HG03139 (cell line): ENCODE measurements at regions not wholly inside any gene's neighbourhood (a gene's known extent, or its start where the extent isn't known, plus 50 kb on each side); places are given as distances from the start of the nearest gene placed in this dataset.

Source experiments
- ATAC-seq: cut with Tn5 transposase; IDR thresholded peaks from one replicate; pipeline ENCODE4 v1.9.1; 2021; ENCODE audit not compliant: unreplicated experiment

DNA sequence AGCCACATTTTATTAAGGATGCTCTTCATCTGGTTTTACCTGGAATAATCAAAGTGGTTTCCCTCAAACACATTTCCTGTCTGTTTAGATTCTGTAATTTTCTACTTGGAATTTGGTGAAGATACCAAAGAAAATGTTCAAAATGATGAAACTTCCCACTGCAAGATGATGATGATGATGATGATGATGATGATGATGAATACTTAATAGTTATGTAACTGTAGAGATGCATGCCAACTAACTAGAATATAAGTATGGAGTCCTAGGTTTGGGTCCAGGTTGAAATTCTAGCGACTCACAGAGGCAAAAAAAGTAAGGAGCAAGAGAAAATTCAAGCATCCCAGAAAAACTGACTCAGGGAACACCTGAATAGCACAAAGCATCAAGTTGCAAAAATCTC lies 104.0 kb upstream of the KIAA1217 start:
- no peak for ATAC-seq

DNA sequence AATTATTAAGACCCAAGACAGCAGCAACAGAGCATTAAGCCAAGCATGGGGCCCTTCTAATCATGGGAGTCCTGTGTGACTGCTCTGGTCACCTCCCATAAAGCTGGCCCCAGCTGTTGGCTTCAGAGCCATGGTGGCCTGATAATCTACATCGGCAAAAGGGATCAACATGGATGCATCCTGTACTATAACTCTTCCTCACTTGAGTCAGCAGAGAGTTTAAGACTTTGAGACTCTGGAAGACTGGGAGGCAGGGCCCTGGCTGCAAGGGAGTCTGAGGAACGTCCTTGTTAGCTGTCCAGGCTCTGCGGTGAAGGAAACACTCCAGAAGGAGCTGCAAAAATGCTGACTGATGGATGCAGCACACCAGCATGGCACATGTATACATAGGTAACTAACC lies 95.0 kb upstream of the KIAA1217 start:
- ATAC-seq = no peak

DNA sequence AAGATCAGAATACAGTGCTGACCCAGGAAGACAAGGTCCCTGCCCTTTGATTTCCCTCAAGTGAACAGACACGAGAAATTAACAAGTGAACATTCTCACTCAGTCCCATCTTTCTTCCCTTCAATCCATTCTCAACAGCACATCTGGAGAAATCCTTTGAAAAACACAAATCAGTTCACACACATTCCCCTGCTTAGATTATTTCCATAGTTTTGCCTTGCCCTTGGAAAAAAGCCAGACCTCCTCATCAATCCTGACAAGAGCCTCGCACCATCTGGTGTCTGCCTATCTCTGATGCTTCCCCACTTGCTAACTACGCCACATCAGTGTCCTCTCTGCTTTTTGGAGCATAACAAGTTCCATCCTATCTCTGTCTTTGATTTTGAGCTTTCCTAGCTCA lies 94.4 kb upstream of the KIAA1217 start:
- ATAC-seq = no peak

DNA sequence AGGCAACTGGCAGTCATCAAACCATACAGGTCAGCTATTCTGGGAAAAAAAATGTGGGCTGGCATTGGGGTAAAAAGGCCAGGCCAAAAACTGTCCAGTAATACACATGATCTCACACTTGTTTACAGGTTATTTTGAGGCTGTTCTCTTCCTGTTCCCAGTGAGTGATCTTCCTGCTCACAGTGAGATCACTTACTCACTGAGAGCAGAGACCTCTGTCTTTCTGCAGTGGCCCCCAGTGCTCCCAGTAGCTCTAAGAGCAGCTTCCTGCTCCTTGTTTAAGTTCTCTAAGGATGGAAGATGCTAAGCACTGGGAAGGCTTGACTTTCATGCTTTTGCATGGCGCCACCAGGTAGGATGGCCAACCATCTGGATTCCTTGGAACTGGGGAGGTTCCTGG lies 93.5 kb upstream of the KIAA1217 start:
- no peak for ATAC-seq

DNA sequence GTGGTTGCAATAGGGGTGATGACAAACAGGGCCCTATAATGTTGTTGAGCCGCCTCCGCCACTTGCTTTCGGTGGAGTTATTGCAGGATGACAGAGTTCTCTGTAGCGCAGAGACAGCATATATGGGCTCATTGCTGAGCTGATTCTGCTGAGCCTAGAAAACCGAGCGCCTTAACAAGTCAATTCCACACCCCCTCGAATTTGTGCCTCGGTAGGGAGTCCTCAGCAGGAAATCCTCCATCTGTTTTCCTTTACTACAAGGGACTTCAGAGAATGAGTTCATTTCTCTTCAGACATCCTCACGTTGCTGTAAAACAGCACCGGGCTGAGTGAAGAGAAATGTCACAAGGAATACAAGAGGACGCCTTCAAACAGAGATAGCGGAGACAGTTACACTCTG lies 90.7 kb upstream of the KIAA1217 start:
- no peak for ATAC-seq

DNA sequence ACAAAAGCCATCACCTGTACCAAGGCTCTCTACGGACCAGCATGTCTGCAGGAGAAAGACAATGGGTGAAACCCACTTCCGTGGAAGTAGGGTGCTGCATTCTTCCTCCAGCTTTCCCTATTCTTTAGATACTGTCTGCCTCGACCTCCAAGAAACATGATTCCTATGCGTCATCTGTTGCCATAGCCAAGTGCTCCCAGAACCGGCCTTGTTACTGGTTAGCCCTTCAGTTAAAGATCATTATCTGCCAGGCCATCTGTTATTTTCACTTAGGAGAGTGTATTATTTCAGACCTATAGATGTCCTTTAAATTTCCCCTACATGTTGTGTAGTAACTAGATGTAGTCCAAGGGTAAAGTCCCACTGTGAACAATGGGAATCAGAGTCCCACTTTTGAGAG lies 89.0 kb upstream of the KIAA1217 start:
- ATAC-seq = no peak

DNA sequence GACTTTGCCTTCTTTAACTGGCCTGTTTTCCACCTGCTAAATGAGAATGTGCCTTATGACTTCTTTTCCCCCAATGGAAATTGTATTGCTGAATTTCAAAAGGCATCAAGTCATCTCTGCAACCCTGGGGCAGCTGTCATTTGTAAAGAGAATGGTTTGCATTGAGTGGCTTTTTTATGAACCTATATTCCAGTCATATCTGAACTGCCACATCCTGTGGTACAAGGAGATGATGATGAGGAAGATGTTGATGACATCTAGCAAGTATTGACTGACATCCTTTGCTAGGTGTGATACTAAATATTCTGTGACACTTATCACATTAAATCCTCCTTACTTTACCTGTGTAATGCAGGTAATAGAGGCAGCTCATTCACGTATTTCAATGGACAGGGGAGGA lies 88.3 kb upstream of the KIAA1217 start:
- ATAC-seq = no peak

DNA sequence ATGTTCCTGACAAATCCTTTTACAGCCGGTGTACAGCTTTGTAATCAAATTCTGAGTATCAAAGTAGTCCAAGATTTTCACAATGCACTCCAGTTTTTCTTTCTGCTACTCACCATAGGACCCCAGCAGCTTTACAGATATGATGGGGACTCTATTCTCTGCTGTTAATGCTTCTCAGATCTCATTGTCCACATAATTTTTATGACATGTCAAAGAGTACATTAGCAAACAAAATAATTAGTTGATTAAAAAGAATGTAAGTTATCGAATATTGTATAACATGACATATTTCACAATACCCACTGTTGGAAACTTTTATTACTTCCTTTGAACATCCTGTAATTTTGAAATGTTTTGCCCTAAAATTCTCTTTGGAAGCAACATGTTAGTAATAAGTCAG lies 81.4 kb upstream of the KIAA1217 start:
- no peak for ATAC-seq

DNA sequence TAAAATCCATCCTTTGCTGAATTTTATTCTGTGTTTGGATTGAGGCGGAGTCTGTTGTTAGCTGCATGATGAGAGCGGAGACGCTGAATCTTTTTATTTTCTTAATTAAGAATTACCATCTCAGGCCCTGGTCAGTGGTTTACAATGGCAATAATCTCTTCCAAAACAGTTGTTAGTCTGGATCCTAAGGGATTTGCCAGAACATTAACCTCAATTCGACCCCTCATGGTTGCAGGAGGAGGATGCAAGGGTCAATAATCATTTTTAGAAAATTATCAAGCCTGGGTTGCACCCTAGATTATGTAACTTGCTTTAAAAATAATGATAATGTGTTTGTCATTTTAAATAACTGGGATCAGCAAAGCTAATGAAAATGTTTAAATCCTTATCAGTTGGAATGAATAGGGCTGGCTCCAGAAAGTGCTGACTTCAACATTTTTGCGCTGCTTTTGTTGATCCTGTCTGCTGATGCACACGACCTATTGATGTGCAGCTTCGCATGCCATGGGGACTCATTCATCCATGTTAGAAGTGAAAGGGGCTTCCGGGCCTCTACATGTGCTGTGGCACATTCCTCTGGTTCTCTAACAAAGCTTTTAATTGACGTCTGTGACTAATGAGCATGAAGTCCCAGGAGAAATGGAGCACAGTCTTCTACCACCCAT lies 80.7 kb upstream of the KIAA1217 start:
- no peak for ATAC-seq

DNA sequence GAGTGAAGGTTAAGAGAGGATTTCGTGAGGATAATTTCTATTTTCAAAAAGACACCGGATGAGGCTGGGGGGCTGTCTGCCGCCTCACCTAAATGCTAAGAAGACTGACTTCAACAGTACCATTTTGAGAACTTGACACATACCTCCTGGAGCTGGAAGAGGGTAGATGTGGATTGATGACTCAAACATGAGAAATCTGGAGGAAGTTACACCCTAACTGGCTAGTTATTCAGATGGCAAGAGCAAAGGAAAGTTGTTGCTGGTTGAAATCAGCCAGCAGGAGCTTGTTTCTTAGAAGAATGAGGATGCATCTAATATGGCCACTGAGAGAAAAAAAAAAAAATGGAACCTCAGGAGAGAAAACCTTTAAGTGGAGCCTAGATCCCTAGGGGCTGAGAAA lies 76.2 kb upstream of the KIAA1217 start:
- no peak for ATAC-seq

DNA sequence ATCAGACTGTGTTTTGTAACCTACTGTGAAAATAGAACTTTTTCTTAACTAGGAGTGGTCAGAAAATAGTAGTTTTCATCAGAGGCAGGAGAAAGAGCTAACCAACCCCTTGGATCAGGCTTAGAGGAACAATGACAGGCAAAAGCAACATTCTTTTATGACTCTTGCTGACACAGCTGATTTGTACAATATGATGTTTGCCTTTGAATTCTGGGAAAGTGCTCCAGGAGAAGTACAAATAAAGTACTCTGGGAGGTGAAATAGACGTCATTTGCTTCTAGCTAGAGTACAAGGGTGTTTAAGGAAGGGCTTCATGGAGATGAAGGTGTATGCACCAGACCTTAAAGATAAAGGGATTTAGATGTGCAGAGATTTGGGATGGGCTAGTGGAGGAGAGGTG lies 75.1 kb upstream of the KIAA1217 start:
- ATAC-seq = no peak

DNA sequence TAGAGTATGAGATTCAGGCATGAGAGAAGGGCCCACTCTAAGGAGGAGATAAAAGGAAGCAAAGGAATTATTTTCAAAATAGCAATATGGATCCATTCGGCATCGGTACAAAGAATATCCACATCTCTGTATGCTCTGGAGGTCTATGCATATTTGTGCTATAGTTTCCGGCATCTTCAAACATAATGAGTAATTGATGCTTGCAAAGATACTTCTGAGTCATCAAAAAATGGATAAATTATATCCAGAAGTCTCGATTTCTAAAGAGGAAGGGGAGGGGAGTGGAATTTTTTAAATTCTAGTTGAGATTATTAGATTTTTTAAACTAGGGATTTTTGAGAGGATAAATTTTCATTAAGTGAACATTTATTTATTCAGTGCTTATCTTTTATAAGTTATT lies 72.9 kb upstream of the KIAA1217 start:
- ATAC-seq = no peak

DNA sequence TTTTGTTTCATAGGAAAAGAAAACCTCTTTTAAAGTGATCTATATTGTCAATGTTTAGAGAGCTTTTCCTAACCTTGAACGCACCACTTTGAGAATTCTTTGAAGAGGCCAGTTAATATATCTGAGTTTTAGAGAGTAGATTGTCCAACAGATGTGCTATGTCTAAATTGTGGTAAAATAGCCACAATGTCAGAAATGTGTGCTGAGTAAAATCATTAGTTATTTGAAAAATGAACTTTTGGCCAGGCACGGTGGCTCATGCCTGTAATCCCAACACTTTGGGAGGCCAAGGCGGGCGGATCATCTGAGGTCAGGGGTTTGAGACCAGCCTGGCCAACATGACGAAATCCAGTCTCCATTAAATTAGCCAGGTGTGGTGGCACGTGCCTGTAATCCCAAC lies 61.6 kb upstream of the KIAA1217 start:
- ATAC-seq = no peak

DNA sequence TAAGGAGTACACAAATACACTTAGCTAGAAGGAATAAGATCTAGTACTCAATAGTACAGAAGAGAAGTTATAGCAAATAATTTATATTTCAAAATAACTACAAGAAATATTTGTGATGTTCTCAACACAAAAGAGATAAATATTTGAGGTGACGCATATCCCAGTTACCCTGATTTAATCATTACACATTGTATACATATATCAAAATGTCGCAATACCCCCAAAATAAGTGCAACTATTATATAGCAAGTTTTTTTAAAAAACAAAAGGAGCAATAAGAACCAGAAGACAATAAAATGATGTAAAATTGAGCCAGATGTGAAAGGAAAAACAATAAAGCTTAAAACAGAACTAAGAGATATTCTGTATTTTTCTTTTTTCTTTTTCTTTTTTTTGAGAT lies 59.3 kb upstream of the KIAA1217 start:
- ATAC-seq = no peak

DNA sequence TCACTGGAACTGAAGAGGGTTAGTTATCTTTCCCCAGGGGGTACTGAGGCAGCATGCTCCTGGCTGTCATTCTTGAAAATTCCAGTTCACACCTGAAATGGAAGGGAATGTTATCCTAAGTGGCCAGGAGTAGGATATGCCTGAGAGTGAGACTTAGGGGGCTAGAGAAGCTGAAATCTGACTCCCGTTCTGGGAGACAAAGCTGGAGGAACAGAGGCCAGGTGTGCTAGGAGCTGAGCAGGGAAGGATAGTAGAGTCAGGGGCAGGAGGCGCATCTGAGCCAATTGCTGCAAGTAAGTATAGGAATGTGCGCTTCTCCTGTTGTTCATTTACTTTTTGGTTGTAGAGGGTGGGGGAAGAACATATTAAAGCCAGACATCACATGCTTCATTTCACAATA lies 58.1 kb upstream of the KIAA1217 start:
- ATAC-seq = no peak

DNA sequence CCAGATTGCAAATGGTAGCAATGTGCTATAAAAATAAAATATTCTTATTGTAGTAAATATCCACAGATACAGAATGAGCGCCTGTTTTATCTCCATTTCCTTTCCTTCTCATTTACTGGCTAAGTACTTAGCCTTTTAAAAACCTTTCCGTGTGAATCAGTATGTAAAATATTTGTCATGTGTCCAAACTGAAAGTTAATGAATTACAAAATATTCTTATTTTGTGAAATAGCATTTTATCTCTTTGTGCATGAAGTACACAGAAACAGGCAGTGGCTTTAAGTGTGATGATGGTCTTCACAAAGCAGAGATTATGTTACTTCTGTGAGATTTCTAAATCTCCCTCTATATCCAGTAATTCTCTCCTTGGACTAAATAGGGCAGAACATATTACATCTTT lies 56.7 kb upstream of the KIAA1217 start:
- ATAC-seq = no peak

DNA sequence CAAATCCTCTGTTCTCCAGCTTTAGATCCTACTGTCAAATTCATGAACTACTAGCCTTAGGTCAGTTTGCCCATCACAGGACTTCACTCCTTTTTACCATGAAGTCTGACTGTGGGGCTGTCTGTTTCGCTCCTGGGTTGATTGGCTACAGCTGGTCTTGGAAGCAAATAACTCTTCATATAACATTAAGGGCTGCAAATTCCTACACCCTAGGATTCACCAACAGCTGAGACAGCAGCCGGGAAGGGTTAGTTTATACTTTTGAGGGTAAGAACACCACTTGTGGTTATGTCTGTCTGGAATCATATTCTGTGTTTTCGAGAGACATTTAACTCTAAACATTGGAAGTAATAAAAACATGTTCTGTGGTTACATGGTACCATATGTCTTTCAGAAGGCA lies 55.9 kb upstream of the KIAA1217 start:
- ATAC-seq = no peak

DNA sequence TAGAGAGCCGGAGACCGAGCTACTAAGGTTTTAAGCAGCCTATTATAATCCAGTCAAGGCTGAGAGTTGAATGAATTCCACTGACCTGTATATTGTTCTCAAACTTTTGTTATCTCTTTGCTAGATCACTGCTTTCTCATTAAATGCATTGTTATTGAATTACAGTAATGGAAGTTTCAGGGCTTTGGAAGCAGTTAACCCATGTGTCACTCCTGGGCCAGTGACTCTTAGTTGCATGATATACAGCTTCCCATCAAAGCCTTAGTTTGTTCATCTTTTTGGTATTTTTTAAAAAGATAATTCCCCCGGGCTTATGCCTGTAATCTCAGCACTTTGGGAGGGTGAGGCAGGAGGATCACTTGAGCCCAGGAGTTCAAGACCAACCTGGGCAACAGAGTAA lies 55.4 kb upstream of the KIAA1217 start:
- no peak for ATAC-seq

DNA sequence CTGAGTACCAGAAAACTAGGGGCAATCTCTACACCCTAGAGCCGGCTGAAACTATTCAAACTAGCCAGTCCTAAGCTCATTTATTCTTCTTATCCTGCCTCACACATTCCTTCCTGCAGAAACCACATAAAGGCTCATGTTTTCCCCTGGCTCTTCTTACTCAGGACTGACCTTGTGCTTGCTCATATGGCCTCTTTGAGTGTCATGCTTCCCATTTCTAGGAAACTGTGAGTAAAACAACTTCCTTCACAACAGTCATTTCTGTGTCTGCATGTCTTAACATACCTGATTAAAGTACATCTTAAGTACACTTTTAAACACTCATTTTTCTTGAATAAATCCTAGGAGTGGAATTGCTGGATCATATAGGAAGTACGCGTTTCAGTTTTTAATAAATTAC lies 52.3 kb upstream of the KIAA1217 start:
- no peak for ATAC-seq

DNA sequence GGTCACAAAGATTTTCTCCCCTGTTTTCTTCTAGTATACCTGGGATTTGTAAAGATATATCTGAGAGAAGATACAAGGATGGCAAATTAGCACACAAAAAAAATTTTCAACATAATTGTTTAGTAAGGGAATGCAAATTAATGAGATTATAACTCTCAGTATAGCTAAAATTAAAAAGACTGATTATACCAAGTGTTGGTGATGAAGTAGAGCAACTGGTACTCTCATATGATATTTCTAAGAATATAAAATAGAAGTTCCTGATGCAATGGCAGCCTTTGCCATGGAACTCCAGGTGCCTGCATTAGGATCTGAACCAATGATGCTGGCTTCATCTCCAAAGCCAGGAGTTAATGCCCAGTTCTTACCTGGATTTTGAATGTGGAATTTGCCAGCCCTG lies 51.4 kb upstream of the KIAA1217 start:
- ATAC-seq = no peak
